GM18907 (cell line): ENCODE measurements at regions not wholly inside any gene's neighbourhood (a gene's known extent, or its start where the extent isn't known, plus 50 kb on each side); places are given as distances from the start of the nearest gene placed in this dataset.
"Not testable (repeated sequence)": the region's sequence is repeated elsewhere in the genome, so short reads cannot be mapped to it uniquely, and the experiment has no call there.

Source experiments
- ATAC-seq: cut with Tn5 transposase; IDR thresholded peaks from one replicate; pipeline ENCODE4 v1.9.1; 2021; ENCODE audit warnings: mild to moderate bottlenecking, moderate library complexity; ENCODE audit not compliant: unreplicated experiment

- ATAC-seq = no peak
Measured at GRCh38 chr9:109653470-109653869, 126.5 kb upstream of the PALM2AKAP2 start.

DNA sequence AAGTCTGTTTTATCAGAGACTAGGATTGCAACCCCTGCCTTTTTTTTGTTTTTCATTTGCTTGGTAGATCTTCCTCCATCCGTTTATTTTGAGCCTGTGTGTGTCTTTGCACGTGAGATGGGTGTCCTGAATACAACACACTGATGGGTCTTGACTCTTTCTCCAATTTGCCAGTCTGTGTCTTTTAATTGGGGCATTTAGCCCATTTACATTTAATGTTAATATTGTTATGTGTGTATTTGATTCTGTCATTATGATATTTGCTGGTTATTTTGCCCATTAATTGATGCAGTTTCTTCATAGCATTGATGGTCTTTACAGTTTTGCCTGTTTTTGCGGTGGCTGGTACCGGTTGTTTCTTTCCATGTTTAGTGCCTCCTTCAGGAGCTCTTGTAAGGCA, 116.0 kb upstream of the PALM2AKAP2 start:
- not testable (repeated sequence) for ATAC-seq

DNA sequence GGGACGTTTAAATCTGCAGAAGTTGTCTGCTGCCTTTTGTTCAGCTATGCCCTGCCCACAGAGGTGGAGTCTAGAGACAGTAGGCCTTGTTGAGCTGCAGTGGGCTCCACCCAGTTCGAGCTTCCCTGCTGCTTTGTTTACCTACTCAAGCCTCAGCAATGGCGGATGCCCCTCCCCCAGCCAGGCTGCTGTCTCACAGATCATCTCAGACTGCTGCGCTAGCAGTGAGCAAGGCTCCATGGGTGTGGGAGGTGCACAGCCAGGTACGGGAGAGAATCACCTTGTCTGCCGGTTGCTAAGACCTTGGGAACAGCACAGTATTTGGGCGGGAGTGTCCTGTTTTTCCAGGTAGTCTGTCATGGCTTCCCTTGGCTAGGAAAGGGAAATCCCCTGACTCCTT, 114.3 kb upstream of the PALM2AKAP2 start:
- not testable (repeated sequence) for ATAC-seq

GRCh38 chr9:109681301-109681700, 98.7 kb upstream of the PALM2AKAP2 start:
- no peak for ATAC-seq

- no peak for ATAC-seq
Measured at GRCh38 chr9:109682227-109682626, 97.8 kb upstream of the PALM2AKAP2 start.

DNA sequence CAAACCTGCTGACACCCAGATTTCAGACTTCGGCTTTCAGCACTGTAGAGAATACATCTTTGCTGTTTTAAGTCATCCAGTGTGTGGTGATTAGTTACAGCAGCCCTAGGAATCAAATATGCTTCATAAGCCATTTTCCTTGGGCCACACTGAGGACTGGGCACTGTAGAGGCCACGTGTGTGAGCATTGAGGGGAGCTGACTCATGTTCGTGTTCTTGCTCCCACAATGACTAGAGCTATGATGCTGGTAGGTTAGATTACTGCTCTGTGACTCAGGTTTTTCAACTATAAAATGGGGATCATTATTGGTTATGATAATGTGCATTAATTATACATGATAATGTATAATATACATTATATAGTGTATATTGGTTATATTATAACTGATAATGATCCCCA, 96.5 kb upstream of the PALM2AKAP2 start:
- ATAC-seq = no peak

DNA sequence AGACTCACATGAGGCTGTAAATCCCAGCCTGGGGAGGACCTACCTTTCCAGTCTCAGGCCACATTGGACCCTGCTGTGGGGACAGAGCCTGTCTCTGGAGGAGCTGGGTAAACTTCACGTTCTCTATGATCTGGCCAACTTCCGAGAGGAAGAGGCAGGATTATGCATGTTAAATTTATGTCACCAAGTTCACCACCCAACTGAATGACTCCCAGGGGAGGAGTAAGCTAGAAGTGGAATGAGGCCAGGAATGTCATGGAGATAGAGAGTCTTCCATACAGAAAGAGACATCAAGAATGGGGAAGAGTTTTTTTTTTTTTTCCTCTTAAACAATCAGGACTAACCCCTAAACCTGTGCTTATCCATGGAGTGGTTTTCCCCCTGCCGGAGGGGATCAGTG, 90.3 kb upstream of the PALM2AKAP2 start:
- no peak for ATAC-seq

- no peak for ATAC-seq
Measured at GRCh38 chr9:109699019-109699418, 81.0 kb upstream of the PALM2AKAP2 start.

DNA sequence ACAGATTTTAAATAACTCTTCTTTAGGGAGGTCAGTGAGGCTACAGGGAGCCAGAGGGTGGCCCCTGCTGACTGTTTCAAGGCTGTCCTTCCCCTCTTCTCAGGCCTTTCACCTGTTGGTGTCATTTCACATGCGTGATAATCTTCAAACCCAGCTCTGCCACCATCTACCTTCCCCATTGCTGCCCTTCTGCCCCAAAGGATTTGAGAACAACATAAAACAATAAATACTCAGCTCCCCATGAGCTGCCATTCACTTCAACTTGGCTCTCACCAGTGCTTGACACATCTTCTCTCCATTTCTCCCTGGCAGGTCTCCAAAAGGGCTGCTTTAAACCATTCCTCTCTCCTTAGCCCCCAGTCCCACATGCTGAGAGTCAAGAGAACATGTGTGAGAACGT, 75.5 kb upstream of the PALM2AKAP2 start:
- ATAC-seq = no peak

GRCh38 chr9:109705515-109705914, 74.5 kb upstream of the PALM2AKAP2 start:
- ATAC-seq = no peak

DNA sequence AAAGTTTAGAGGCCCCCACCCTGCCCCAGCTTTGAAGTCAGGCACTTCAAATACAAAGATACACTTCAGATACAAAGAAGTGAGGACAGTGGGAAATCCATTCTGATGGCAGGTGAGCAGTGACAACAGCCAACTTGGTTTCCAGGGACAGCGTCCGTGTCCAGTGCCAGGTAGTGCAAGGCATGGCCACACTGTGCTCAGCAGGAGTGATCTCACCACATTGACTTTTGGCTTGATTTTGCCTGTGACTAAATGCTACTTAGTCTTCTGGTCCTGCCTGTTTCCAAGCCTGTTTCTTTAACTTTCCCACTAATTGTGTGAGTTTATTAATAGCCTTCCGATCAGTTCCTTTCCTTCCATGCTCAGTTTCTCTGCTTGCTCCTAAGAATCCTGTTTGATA, 72.6 kb upstream of the PALM2AKAP2 start:
- no peak for ATAC-seq

DNA sequence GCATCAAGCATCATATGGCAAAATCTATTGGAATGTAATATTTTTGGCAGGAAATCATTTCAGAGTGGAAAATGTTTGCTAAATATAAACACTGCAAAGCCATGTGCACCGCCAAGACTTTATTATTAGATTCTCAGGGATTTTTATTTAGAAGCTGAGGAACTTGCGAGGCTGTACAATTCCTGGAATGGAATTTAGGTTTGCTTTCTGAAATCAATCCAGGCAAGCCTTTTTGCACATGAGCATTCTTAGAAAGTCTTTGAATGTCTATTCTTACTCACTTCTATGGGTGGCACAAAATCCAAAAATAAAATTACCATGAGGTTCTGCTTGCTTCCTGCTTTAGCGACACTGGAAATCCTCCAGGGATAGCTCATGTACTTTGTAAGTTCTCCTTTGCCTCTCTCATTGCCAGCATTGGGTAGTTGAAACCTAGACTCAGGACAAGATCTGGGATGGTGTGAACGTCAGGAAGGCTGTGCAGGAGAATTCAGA, 71.5 kb upstream of the PALM2AKAP2 start:
- ATAC-seq = no peak

DNA sequence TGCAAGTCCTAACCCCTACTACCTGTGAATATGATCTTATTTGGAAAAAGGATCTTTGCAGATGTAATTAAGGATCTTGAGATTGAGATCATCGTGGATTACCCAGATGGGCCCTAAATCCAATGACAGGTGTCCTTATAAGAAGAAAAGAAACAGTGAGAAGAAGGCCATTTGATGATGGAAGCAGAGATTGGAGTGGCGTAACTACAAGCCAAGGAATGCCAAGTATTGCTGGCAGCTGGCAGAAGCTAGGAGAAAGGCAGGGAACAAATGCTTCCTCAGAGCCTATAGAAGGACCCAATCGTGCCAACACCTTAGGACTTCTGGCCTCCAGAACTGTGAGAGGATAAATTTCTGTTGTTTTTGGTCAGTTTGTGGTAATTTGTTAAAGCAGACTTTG, 70.1 kb upstream of the PALM2AKAP2 start:
- no peak for ATAC-seq

- no peak for ATAC-seq
Measured at GRCh38 chr9:109710830-109711229, 69.2 kb upstream of the PALM2AKAP2 start.

DNA sequence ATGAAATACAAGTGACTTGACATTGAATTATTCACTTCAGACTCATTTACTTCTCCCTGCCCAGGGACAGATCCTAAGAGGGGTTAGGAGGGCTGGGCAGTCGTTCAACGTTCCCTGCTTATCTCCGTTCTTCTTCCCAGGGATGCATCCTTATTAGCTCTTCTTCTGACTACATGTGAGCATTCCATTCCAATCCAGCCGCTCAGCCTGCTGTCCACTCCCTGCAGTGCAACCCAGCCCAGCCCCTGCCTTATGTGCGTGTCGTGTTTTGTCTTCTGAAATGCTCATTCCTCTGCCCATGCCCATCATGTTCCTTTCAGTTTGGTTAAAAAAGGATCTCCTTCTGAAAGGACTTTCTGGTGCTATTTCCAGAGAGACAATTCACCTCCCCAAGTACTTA, 64.7 kb upstream of the PALM2AKAP2 start:
- no peak for ATAC-seq

DNA sequence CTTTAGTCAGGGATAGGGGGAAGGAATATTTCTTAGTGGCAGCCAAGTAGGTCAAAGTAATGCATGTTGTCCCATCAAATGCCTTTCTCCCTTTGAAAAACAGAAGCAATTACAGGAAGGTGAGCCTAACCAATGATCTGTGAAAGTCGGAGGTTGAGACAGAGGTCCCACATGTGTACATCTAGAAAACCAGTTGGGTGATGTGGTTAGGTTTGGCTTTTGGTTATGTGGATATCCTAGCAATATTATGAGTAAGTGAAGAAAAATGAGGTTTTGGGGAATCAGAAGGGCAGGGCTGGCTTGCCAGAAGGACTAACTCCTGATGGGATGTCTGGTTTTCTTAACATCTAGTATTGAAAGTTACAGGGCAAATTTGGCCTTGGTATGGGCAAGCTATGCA, 63.4 kb upstream of the PALM2AKAP2 start:
- ATAC-seq = no peak

DNA sequence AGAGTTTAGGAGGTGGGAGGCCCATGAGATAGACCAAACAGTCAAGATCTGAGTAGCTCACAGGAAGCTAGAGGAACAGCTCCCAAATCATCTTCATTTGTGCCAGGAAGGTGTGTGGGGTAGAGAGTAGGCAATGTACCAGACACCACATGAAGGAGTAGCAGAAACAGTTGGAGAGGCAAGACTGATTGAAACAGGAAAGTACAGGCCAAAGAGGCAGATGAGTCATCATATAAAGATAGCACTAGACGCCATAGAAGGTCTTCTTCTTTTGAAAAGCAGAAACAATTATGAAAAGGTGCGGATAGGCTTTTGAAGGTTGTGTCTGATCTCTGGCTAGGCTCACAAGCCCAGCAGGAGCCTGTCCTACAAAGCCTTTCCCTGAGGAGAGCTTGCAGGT, 62.7 kb upstream of the PALM2AKAP2 start:
- ATAC-seq = no peak

GRCh38 chr9:109718861-109719260, 61.1 kb upstream of the PALM2AKAP2 start:
- ATAC-seq = no peak

GRCh38 chr9:109721001-109721400, 59.0 kb upstream of the PALM2AKAP2 start:
- ATAC-seq = no peak

GRCh38 chr9:109722007-109722406, 58.0 kb upstream of the PALM2AKAP2 start:
- ATAC-seq = no peak

DNA sequence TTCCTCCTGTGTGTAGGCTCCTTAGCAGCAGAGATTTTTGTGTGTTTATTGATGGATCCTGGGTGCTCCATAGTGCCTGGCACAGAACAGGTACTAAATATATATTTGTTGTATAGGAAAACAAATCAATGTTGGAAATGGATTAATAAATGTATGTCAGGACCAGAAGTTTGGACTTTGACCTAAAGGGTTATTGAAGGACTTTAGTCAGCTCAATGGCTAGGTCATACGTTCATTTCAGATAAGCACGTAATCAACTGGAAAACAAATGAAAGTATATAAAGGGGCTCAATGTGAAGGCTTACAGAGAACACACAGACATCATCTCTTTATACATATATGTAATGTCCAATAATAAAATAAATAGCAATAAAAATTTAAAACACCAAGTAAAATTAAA, 56.2 kb upstream of the PALM2AKAP2 start:
- no peak for ATAC-seq

- no peak for ATAC-seq
Measured at GRCh38 chr9:109725460-109725859, 54.5 kb upstream of the PALM2AKAP2 start.

- ATAC-seq = no peak
Measured at GRCh38 chr9:109726119-109726518, 53.9 kb upstream of the PALM2AKAP2 start.
